WTC11 (cell line): ENCODE measurements at regions not wholly inside any gene's neighbourhood (a gene's known extent, or its start where the extent isn't known, plus 50 kb on each side); places are given as distances from the start of the nearest gene placed in this dataset.

Experiments used
- CBFB ChIP-seq: sonication (generic); formaldehyde crosslinking; IDR thresholded peaks from 2 replicates; pipeline ENCODE4 v1.8.1; 2022; ENCODE audit warnings: mild to moderate bottlenecking, low read depth, missing genetic modification reagents
- FOXP1 ChIP-seq: sonication (generic); formaldehyde crosslinking; IDR thresholded peaks from 2 replicates; pipeline ENCODE4 v1.8.0; 2022; ENCODE audit warnings: missing genetic modification reagents, mild to moderate bottlenecking, moderate library complexity, borderline replicate concordance
- GABPB1 ChIP-seq: sonication (generic); formaldehyde crosslinking; IDR thresholded peaks from 2 replicates; pipeline ENCODE4 v1.8.1; 2023; ENCODE audit warnings: mild to moderate bottlenecking, missing genetic modification reagents
- ZBTB21 ChIP-seq: sonication (generic); formaldehyde crosslinking; IDR thresholded peaks from 2 replicates; pipeline ENCODE4 v1.8.1; 2023; ENCODE audit warnings: mild to moderate bottlenecking, missing genetic modification reagents, borderline replicate concordance
- ZNF121 ChIP-seq: sonication (generic); formaldehyde crosslinking; IDR thresholded peaks from 2 replicates; pipeline ENCODE4 v1.8.0; 2023; ENCODE audit warnings: missing genetic modification reagents
- TF ChIP-seq, protein P1 (sequence below): sonication (generic); formaldehyde crosslinking; IDR thresholded peaks from 2 replicates; pipeline ENCODE4 v1.8.0; 2023; ENCODE audit warnings: mild to moderate bottlenecking, missing genetic modification reagents
- TF ChIP-seq, protein P2 (sequence below): fragments of 200-600 bp; IDR thresholded peaks from 2 replicates; pipeline ENCODE4 v1.8.0; 2022; ENCODE audit warnings: antibody characterized with exemption
- TF ChIP-seq, protein P3 (sequence below): sonication (generic); formaldehyde crosslinking; IDR thresholded peaks from 2 replicates; pipeline ENCODE4 v1.8.0; 2022; ENCODE audit warnings: mild to moderate bottlenecking, missing genetic modification reagents
- TF ChIP-seq, protein P4 (sequence below): fragments of 250-450 bp; sonication (Bioruptor Pico); IDR thresholded peaks from 2 replicates; pipeline ENCODE4 v1.9.0; 2021; ENCODE audit warnings: mild to moderate bottlenecking, borderline replicate concordance
- TF ChIP-seq, protein P5 (sequence below): sonication (generic); formaldehyde crosslinking; conservative IDR thresholded peaks from 2 replicates; pipeline ENCODE4 v1.8.1; 2022; ENCODE audit warnings: mild to moderate bottlenecking, missing genetic modification reagents
- TF ChIP-seq, protein P6 (sequence below): sonication (generic); formaldehyde crosslinking; IDR thresholded peaks from 2 replicates; pipeline ENCODE4 v1.8.1; 2022; ENCODE audit warnings: mild to moderate bottlenecking, moderate library complexity, missing genetic modification reagents
- TF ChIP-seq, protein P7 (sequence below): sonication (generic); formaldehyde crosslinking; IDR thresholded peaks from 2 replicates; pipeline ENCODE4 v1.8.1; 2023; ENCODE audit warnings: mild to moderate bottlenecking, missing genetic modification reagents, moderate library complexity

DNA sequence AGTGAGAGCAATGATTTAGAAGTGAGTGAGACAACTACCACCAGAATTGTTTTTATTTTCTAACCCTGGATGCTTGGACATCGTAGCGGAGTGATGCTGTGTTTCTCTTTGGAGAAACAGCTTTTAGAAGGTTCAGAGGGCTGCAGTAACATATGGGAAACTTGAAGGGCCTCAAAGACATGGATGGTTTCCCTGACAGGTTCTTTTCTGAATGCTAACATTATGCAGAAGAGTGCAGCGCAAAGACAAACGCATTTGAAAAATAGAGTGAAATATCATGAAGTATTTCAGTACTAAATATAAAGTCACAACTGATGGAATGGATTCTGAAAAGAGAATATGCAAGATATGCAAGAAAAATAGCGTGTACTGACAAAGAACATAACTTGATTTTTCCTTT lies 385.1 kb upstream of the DSEL start:
- TF ChIP-seq, protein P1, sequence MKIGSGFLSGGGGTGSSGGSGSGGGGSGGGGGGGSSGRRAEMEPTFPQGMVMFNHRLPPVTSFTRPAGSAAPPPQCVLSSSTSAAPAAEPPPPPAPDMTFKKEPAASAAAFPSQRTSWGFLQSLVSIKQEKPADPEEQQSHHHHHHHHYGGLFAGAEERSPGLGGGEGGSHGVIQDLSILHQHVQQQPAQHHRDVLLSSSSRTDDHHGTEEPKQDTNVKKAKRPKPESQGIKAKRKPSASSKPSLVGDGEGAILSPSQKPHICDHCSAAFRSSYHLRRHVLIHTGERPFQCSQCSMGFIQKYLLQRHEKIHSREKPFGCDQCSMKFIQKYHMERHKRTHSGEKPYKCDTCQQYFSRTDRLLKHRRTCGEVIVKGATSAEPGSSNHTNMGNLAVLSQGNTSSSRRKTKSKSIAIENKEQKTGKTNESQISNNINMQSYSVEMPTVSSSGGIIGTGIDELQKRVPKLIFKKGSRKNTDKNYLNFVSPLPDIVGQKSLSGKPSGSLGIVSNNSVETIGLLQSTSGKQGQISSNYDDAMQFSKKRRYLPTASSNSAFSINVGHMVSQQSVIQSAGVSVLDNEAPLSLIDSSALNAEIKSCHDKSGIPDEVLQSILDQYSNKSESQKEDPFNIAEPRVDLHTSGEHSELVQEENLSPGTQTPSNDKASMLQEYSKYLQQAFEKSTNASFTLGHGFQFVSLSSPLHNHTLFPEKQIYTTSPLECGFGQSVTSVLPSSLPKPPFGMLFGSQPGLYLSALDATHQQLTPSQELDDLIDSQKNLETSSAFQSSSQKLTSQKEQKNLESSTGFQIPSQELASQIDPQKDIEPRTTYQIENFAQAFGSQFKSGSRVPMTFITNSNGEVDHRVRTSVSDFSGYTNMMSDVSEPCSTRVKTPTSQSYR (CRISPR knock-in tag), result no peak
- TF ChIP-seq, protein P2, sequence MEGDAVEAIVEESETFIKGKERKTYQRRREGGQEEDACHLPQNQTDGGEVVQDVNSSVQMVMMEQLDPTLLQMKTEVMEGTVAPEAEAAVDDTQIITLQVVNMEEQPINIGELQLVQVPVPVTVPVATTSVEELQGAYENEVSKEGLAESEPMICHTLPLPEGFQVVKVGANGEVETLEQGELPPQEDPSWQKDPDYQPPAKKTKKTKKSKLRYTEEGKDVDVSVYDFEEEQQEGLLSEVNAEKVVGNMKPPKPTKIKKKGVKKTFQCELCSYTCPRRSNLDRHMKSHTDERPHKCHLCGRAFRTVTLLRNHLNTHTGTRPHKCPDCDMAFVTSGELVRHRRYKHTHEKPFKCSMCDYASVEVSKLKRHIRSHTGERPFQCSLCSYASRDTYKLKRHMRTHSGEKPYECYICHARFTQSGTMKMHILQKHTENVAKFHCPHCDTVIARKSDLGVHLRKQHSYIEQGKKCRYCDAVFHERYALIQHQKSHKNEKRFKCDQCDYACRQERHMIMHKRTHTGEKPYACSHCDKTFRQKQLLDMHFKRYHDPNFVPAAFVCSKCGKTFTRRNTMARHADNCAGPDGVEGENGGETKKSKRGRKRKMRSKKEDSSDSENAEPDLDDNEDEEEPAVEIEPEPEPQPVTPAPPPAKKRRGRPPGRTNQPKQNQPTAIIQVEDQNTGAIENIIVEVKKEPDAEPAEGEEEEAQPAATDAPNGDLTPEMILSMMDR, result no peak
- no peak for TF ChIP-seq GABPB1 (CRISPR knock-in tag)
- TF ChIP-seq, protein P3, sequence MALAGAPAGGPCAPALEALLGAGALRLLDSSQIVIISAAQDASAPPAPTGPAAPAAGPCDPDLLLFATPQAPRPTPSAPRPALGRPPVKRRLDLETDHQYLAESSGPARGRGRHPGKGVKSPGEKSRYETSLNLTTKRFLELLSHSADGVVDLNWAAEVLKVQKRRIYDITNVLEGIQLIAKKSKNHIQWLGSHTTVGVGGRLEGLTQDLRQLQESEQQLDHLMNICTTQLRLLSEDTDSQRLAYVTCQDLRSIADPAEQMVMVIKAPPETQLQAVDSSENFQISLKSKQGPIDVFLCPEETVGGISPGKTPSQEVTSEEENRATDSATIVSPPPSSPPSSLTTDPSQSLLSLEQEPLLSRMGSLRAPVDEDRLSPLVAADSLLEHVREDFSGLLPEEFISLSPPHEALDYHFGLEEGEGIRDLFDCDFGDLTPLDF (CRISPR knock-in tag), result no peak
- TF ChIP-seq, protein P4, sequence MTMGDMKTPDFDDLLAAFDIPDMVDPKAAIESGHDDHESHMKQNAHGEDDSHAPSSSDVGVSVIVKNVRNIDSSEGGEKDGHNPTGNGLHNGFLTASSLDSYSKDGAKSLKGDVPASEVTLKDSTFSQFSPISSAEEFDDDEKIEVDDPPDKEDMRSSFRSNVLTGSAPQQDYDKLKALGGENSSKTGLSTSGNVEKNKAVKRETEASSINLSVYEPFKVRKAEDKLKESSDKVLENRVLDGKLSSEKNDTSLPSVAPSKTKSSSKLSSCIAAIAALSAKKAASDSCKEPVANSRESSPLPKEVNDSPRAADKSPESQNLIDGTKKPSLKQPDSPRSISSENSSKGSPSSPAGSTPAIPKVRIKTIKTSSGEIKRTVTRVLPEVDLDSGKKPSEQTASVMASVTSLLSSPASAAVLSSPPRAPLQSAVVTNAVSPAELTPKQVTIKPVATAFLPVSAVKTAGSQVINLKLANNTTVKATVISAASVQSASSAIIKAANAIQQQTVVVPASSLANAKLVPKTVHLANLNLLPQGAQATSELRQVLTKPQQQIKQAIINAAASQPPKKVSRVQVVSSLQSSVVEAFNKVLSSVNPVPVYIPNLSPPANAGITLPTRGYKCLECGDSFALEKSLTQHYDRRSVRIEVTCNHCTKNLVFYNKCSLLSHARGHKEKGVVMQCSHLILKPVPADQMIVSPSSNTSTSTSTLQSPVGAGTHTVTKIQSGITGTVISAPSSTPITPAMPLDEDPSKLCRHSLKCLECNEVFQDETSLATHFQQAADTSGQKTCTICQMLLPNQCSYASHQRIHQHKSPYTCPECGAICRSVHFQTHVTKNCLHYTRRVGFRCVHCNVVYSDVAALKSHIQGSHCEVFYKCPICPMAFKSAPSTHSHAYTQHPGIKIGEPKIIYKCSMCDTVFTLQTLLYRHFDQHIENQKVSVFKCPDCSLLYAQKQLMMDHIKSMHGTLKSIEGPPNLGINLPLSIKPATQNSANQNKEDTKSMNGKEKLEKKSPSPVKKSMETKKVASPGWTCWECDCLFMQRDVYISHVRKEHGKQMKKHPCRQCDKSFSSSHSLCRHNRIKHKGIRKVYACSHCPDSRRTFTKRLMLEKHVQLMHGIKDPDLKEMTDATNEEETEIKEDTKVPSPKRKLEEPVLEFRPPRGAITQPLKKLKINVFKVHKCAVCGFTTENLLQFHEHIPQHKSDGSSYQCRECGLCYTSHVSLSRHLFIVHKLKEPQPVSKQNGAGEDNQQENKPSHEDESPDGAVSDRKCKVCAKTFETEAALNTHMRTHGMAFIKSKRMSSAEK, result no peak
- no peak for TF ChIP-seq ZNF121
- TF ChIP-seq ZBTB21, result no peak
- TF ChIP-seq, protein P5, sequence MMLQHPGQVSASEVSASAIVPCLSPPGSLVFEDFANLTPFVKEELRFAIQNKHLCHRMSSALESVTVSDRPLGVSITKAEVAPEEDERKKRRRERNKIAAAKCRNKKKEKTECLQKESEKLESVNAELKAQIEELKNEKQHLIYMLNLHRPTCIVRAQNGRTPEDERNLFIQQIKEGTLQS (CRISPR knock-in tag), result no peak
- TF ChIP-seq, protein P6, sequence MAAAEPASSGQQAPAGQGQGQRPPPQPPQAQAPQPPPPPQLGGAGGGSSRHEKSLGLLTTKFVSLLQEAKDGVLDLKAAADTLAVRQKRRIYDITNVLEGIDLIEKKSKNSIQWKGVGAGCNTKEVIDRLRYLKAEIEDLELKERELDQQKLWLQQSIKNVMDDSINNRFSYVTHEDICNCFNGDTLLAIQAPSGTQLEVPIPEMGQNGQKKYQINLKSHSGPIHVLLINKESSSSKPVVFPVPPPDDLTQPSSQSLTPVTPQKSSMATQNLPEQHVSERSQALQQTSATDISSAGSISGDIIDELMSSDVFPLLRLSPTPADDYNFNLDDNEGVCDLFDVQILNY (CRISPR knock-in tag), result no peak
- no peak for TF ChIP-seq CBFB (CRISPR knock-in tag)
- TF ChIP-seq, protein P7, sequence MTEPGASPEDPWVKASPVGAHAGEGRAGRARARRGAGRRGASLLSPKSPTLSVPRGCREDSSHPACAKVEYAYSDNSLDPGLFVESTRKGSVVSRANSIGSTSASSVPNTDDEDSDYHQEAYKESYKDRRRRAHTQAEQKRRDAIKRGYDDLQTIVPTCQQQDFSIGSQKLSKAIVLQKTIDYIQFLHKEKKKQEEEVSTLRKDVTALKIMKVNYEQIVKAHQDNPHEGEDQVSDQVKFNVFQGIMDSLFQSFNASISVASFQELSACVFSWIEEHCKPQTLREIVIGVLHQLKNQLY (CRISPR knock-in tag), result no peak
- no peak for TF ChIP-seq FOXP1 (CRISPR knock-in tag)
